ENCODE measurements at regions not wholly inside any gene's neighbourhood (a gene's known extent, or its start where the extent isn't known, plus 50 kb on each side); places are given as distances from the start of the nearest gene placed in this dataset.
"Not testable (repeated sequence)": the region's sequence is repeated elsewhere in the genome, so short reads cannot be mapped to it uniquely, and the experiment has no call there.

- H3K4me3 ChIP-seq = no peak overlapping the region
- H3K4me1 ChIP-seq = no peaks in the 10 kb centered on the region
- no peak overlapping the region for H3K27ac ChIP-seq
- no peaks in the 10 kb centered on the region for H3K36me3 ChIP-seq
- H3K27me3 ChIP-seq = no peaks in the 10 kb centered on the region
- DNase-seq = no peak
- H3K9me3 ChIP-seq = no peaks in the 10 kb centered on the region
- TF ChIP-seq POLR2A (IDR thresholded peaks at IDR 0.05) (no peak), CTCF (IDR thresholded peaks at IDR 0.05) (no peak)
These were observed 108.2 kb upstream of the LOC128125822 start for GRCh38 chr6:63464060-63464459.

- Histone ChIP-seq H3K9me3 (no peaks in the 10 kb centered on the region), H3K36me3 (no peaks in the 10 kb centered on the region), H3K4me3 (no peak overlapping the region), H3K4me1 (no peaks in the 10 kb centered on the region), H3K27me3 (no peaks in the 10 kb centered on the region), H3K27ac (no peak overlapping the region)
- no peak for TF ChIP-seq CTCF (IDR thresholded peaks at IDR 0.05)
- TF ChIP-seq POLR2A (IDR thresholded peaks at IDR 0.05) = no peak
- DNase-seq = no peak
These were observed 106.5 kb upstream of the LOC128125822 start for GRCh38 chr6:63465750-63466149.

GRCh38 chr6:63466242-63466733 lies 106.0 kb upstream of the LOC128125822 start:
- no peak for DNase-seq
- no peaks in the 10 kb centered on the region for H3K9me3 ChIP-seq
- H3K4me3 ChIP-seq = no peak overlapping the region
- no peaks in the 10 kb centered on the region for H3K36me3 ChIP-seq
- no peak overlapping the region for H3K27ac ChIP-seq
- no peak for TF ChIP-seq POLR2A (IDR thresholded peaks at IDR 0.05)
- no peak for TF ChIP-seq CTCF (IDR thresholded peaks at IDR 0.05)
- H3K4me1 ChIP-seq = no peaks in the 10 kb centered on the region
- H3K27me3 ChIP-seq = no peaks in the 10 kb centered on the region

- no peak for DNase-seq
- Histone ChIP-seq H3K36me3 (no peaks in the 10 kb centered on the region), H3K4me3 (no peak overlapping the region), H3K9me3 (no peaks in the 10 kb centered on the region), H3K27ac (no peak overlapping the region), H3K4me1 (no peaks in the 10 kb centered on the region), H3K27me3 (no peaks in the 10 kb centered on the region)
- TF ChIP-seq CTCF (IDR thresholded peaks at IDR 0.05) (no peak), POLR2A (IDR thresholded peaks at IDR 0.05) (no peak)
These were observed 104.9 kb upstream of the LOC128125822 start for GRCh38 chr6:63467247-63467954.

- not testable (repeated sequence) for H3K9me3 ChIP-seq, H3K27me3 ChIP-seq, H3K27ac ChIP-seq, H3K36me3 ChIP-seq, DNase-seq, H3K4me3 ChIP-seq, H3K4me1 ChIP-seq
These were observed 101.1 kb upstream of the LOC128125822 start for GRCh38 chr6:63471145-63471544.

- H3K4me3 ChIP-seq = no peak overlapping the region
- TF ChIP-seq CTCF (IDR thresholded peaks at IDR 0.05) = no peak
- TF ChIP-seq POLR2A (IDR thresholded peaks at IDR 0.05) = no peak
- DNase-seq = no peak
- H3K27ac ChIP-seq = no peak overlapping the region
- H3K4me1 ChIP-seq = no peaks in the 10 kb centered on the region
- no peaks in the 10 kb centered on the region for H3K27me3 ChIP-seq
- H3K9me3 ChIP-seq = no peaks in the 10 kb centered on the region
- no peaks in the 10 kb centered on the region for H3K36me3 ChIP-seq
These were observed 100.6 kb upstream of the LOC128125822 start for GRCh38 chr6:63471654-63472053.

All from Peyer's patch (tissue), 4 donors.